ENCODE measurements at regions not wholly inside any gene's neighbourhood (a gene's known extent, or its start where the extent isn't known, plus 50 kb on each side); places are given as distances from the start of the nearest gene placed in this dataset.
"Not testable (repeated sequence)": the region's sequence is repeated elsewhere in the genome, so short reads cannot be mapped to it uniquely, and the experiment has no call there.

DNA sequence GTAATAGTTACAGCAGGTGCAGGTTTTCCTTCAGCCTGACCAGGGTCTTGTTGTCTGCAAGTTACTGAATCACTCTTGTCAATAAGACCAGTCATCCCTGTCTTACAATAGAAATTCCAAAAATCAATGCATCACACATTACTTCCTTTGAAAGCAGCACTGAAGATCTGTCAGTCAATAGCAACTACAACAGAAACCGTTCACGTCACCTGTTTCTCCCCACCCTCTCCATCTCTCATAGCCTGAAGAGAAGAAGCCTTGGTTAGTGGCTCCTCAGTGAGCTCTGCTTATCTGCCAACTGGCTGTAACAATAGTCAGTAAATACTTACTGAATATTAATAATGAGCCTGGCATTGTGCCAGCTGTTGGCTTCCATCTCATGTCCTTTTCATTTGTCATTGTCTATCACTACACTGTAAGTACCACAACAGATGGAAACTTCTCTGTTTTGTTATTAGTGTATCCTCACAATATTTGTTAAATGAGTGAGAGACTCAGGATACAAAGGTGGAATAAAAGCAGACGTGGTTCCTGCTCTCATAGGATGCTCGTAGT, 195.2 kb downstream of the S1PR1 start:
- DNase-seq: no peak

DNA sequence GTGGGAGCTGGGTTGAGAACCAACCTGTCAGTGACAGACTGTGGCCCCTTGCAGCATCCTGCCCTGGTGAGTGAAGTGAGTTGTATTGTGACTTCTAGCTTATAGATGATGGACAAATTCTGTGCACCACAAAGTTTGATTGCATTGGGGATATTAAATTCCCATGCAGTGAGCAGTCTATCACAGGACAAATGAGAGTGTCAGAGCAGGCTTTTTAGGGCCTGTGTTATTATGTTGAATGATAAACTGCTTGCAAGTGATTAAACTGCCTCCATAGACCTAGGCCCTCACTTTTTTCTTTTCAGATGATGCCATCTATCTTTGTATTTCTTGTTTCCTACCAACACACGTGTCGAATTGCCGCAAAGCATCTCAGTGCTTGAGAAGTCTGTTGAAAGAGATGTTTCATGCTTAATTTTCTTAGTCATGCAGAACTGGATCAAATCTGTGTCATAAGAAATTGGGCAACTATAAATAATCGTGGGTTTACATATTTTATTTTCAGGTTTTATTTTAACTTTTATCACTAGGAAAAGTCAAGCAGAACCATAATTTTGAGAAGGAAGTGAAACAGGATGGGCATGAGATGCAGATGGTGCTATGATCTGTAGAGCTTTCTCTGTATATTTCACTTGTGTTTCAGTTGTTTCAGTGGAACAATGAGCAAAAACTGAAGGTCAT, 199.2 kb downstream of the S1PR1 start:
- no peak for DNase-seq

DNA sequence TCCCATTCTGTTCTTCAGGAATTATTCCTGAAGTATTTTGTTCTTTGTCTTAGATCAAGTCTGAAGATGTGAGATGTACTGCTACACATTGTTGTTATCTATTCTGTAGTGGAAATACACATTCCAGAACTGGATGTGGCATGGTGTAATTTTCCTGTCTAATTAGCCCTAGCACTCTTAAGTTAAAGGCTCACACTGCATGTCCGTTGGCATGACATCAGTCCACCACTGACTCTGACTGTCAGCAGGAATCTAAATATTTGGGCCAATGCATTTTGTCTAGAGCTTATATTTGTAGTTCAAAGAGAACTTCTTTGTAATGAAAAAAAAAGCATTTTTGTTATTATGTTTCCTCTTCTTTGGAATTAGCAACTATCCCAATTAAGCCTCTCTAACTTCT, 201.0 kb downstream of the S1PR1 start:
- DNase-seq: no peak

DNA sequence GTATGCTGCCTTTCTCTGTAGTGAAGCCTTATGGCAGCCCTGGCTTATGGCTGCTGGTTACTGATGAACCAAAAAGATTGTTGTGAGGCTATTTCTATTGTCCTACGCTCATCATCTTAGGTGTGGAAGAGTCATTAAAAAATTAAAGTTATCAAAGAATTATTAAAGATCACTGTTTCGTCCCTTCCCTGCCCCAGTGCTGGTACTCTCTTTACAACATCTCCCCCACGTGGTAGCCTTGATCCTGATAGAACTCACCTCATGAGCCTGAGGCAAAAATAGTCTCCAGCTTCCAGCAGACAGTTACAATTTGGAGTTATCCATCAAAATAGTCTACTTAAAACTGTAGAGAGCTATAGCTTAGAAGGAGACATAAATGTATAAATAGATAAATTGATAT, 201.5 kb downstream of the S1PR1 start:
- no peak for DNase-seq

DNA sequence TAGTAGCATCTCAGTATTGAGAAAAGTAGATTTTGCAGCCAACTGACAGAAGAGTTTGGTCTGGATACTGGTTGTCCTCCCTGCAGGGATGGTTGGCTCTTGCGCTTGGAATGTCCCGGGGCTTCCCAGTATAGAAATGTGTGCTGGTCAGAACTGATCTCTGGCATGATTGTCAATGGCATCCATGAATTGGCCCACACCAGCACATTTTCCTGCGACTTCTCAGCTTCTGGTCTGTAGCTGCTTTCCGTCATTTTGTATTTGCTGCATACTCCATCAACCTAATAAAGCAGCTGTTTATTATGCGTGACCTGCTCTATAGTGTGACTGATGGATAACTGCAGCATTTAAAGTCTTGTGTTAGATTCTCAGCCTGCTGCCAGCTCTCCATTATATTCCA, 203.7 kb downstream of the S1PR1 start:
- DNase-seq: no peak

DNA sequence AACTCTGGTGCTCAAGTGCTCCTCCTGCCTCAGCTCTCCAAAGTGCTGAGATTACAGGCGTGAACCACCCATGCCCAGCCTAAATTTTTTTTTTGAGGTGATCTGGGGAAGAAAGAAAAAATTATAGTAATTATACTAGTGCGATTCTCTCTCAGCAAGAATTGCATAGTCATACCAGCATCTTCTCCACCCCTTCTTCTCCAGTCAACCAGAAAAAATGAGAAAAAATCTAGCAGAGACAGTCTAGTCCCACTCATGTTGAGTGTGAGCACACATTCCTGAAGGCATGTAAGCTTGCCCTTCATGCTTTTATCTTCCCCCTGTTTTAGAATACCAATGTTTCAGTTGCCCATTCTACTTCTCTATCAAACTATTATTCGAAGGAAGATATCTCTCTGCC, 207.6 kb downstream of the S1PR1 start:
- DNase-seq: no peak

DNA sequence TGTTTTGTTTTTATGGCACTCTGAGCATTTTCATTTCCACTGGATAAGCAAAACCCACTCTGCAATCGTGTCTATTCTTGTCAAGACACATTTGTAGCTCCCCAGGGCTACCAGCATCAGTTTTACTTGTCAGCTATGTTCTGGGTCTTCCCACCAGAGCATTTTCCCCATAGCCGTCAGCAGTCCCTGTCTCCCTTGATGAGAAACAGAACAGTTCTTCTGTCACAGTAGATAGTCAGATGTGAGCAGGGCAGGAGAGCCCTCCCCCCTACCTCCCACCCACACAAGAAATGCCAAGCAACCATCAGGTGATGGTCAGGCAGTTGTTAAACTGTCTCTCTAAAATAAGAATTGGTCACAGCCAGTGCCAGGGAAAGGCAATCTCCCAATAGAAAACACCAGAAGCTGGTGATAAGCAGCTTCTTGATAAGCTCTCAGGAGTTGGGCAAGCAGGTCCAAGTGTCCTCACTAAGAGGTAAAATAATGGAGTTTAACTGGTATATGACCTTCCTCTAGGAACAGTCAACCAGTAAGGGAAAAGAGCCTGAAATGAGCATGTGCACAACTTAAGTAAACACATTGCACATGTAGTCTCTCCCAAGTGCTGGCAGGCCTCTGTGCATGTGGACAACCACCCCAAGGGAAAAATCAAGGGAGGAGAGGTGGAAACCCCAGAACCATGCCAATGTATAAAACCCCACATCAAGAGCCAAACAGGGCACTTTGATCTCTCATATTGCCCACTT, 208.2 kb downstream of the S1PR1 start:
- no peak for DNase-seq

DNA sequence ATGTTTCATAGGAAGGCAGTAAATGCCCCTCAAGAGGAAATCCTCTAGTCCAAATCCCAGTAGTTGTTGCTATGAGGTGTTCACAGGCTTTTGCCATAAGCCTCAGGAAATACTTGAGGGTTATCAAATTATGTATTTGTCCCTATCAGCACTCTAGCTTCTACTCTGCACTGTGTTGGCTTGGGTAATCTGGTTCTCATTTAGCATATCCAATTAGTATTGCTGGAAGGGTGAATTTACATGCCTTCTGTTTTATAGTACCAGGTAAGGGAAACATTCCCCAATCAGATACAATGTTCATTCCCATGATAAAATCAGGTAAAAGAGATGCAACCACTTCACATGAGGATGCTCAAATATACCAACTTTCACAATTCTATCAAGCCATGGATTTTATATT, 211.2 kb downstream of the S1PR1 start:
- no peak for DNase-seq

DNA sequence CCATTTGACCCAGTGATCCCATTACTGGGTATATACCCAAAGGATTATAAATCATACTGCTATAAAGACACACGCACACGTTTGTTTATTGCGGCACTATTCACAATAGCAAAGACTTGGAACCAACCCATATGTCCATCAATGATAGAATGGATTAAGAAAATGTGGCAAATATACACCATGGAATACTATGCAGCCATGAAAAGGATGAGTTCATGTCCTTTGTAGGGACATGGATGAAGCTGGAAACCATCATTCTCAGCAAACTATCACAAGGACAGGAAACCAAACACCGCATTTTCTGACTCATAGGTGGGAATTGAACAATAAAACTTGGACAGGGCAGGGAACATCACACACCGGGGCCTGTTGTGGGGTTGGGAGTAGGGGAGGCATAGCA, 213.9 kb downstream of the S1PR1 start:
- DNase-seq: not testable (repeated sequence)

DNA sequence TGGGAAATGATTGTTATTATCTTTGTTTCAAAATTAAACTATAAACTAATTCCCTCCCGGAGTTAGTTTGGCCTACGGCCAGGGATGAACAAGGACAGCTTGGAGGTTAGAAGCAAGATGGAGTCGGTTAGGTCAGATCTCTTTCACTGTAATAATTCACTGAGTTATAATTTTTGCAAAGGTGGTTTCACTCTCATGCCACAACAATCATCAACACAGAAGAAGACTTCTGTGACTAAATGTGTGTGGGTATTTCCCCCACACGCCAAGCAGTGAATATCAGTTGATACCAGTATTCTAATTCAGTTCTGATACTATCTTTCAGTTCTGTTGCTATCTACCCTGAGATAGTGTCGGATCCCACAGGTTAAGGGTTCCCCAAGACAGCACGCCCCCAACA, 215.1 kb downstream of the S1PR1 start:
- DNase-seq: no peak

DNA sequence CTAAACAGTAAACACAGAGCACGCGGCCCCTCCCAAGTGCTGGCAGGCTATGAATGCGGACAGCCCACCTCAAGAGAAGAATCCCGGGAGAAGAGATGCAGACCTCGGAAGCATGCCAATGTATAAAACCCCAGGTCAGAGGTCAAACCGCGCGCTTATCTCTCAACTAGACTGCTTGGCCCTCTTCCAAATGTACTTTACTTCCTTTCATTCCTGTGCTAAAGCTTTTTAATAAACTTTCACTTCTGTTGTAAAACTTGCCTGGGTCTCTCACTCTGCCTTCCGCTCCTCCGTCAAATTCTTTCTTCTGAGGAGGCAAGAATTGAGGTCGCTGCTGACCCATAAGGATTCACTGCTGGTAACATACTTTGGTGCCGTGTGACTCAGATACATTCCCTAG, 216.0 kb downstream of the S1PR1 start:
- no peak for DNase-seq

DNA sequence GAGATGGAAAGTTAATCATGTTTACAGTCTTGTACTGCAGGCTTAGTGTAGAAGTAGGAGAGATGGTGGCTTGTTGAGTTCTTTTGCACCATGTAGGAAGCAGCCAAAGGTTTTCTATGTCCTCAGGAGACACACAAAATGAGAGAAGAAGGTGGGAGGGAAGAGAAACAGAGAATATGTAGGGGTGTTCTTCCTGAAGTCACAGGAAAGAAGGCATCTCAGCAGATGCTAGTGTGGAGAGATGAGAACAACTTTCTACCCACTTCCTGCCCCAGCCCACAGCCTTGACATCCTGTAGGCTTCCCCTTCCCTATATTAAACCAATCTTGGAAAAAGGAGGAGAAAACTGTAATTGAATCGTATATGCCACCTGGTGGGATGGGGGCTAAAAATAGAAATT, 217.0 kb downstream of the S1PR1 start:
- DNase-seq: no peak

DNA sequence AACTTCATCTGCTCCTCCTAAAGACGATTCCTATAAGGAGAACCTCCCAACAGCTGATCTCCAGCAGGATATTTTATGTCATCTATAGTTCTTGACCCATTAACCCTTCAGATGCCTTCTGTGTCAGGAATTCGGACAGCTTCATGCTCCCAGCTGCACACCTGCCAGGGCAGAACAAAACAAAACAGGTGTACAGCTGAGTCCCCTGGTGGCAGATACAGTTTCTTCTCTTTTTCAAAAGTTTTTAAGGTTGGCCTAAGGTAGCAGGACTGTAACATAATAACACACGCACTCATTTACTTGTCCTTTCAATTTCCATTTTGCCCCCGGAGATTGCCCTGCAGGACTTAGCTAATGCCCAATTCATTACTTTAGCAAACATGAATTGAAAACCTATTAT, 218.3 kb downstream of the S1PR1 start:
- DNase-seq: no peak

DNA sequence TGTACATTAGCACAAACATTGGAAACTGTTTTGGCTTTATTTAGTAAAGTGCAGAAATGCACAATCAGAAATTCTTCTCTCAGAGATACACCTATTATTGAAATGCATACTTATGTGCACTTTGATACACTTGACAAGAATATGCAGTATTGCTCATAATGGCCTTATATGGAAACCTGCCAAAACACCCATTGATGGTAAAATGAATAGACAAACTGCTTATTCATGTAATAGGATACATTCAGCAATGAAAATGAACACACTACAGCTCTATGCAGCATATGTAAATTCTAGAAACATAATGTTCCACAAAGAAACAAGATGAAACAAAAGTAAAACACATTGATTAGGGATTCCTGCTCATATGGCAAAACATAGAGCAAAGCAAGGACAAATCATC, 223.9 kb downstream of the S1PR1 start:
- no peak for DNase-seq

DNA sequence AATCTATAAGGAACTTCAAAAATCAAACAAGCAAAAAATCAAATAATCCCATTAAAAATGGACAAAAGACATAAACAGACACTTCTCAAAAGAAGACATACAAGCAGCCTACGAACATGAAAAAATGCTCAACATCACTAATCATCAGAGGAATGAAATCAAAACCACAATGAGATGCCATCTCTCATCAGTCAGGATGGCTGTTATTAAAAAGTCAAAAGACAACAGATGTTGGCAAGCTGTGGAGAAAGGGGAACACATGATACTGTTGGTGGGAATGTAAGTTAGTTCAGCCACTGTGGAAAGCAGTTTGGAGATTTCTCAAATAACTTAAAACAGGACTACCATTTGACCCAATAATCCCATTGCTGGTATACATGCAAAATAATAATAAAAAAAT, 226.4 kb downstream of the S1PR1 start:
- DNase-seq: no peak

DNA sequence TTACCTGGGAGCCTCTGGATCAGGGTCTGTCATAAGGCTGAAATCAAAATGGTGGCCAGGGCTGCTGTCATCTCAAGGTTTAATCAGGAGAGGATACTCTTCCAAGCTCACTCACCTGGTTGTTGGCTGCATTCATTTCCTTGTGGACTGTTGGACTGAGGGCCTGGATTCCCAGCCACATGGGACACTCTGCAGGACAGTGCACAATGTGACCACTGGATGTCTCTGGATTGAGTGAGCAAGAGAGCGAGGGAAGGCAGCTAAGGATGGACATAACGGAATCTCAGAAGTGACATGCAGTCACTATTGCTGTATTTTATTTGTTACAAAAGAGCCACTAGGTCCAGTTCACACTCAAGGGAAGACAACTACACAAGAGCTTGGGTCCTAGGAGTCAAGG, 229.1 kb downstream of the S1PR1 start:
- DNase-seq: no peak

DNA sequence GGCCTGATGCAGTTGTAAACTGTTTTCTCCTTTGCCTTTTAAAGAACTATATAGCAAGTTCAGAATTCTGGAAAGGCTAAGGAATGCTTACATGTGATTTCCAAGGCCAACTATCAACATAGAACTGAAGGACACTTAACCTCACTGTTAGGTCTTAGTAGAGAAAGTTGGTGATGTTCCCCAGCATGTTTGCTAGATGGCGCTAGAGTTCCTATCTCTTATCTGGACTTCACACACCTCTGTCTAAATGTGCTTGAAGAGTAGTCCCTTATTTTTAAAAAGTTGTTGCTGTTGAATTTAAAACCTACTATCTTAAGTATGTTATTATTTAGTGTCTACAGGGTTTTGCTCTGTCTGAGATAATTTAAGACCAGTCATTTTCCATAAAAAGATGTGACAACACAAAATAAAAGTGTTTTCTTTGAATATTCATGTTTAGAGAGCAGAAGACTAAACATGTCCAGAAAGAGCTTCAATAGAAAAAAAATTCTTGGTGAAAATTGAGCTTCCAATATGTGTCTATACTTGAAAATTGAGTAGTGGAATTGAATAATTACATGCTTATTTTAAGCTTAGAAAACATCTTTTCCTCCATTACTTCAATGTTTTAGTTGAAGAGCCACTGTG, 237.3 kb downstream of the S1PR1 start:
- peak; percentile 18 for DNase-seq

DNA sequence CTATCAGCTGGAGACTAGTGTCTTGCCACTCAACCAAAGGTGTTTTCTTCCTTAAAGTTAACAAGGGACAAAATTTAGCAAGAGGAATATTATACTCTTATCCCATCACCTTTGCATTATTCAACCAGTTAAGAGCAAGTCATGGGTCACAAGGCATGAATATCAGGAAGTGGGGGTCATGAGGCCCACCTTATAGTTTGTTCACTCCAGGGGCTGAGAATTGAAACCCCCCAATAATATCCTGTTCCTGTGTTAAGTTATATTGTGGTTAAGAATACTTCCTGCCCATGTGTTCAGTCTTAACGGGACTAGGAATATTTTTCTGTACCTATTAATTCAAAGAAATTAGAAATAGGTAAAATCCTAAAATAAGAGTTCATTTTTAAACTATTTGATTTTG, 239.7 kb downstream of the S1PR1 start:
- DNase-seq: no peak

DNA sequence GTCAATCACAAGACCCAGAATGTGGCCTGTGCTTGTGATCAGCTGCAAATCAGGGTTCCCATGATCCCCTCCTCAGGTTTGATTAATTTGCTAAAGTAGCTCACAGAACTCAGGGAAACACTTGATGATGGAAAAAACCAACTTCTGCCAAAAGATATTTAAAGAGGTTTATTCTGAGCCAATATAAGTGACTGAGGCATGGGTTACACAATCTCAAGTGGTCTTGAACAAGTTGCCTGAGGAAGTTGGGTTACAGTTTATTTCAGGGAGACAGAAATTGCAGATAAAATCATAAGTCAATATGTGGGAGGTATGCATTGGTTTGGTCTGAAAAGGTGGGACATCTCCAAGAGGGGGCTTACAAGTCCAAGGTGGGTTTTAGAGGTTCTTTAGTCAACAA, 243.1 kb downstream of the S1PR1 start:
- DNase-seq: no peak

DNA sequence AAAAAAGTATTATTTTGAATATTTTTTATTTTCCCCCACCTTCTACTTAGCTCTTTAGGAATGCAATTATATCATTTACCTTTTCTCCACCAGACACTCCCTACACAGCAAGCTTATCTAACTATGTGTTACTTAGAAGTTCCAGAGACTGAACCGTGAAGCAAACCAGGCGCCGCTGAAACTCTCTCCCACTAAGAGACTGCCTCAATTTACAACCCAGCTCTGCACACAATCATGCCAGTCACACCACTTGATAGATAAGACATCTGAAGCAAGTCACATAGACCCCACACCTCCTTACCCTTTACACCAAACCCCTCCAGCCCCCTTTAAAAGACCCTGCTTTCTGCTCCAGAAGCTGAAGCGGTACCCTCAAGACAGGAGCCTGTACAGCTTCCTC, 245.5 kb downstream of the S1PR1 start:
- DNase-seq: no peak

DNA sequence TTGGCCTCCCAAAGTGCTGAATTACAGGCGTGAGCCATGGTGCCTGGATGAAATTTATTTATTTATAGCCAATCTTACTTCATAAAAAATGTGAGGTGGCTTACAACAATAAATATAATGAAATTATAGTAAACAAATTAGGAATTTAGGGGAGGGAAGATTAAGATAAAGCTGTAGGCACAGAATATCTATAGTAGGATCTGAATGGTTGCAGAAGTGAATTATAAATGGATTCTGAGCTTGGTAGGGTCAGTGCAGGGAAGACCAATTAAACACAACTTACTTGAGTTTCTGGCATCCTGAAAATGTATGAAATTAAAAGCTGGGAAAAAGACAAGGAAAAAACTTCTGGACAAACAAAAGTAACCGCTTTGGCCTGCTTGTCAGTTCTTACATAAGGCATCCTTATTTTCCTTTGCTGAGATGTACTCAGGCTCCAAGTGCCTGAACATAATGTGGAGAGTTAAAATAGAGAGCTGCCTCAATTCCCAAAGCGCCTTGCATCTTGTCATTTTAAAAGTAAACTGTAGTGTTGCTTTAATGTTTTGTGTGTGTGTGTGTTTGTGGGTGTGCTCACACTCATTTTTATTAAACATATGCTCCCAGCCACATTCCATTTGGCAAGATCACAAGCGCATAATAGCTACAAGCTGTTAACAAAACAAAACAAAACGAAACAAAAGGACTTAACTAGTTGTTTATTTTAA, 247.3 kb downstream of the S1PR1 start:
- DNase-seq: no peak

DNA sequence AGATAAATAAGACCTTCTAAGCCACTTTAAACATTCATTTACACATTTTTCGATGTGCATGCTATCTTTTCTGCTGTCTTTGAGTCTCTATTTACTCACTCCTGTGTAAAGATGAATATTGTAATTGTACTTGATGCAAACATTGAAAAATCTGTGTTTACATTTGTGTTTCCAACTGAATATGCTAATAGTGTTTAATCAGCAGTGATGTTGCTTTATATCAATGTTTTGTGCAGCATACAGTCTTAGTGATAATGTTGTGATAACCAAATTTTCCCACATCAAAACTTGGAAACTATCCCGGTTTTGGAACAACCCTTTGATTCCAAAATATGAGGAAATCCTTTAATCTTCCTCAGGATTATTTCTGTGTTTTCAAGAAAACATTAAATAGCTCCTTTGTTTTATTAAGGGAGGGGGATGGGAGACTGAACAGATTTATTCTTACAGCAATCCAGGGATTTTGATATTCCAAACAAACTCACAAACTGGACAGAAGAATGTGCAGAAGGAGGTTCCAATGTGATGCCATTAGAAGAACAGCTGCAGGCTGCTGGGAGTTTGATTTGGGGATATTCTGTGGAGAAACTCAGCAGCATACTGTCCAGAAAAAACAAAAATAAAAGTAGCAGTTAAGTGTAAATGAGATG, 248.0 kb downstream of the S1PR1 start:
- no peak for DNase-seq

DNA sequence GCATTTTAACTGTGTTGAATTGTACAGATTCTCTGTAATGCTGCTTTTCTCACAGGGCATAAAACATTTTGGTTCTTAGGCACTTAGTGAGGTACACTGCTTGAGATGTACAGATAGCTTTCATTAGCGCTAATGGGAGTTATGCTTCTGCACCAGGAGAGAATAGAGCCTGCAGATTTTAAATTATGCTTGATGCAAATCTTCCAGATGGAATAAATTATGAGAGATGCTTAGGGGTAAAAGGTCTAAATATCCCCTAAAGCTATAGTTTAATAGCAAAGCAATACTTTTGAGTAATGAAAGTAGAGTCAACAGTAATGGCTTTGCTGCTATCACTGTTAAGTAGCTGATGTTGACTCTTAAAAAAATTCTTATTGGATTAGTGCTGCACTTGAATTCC, 248.9 kb downstream of the S1PR1 start:
- no peak for DNase-seq

All from GDM1 (cell line).